NCI-H524 (cell line): ENCODE measurements at regions not wholly inside any gene's neighbourhood (a gene's known extent, or its start where the extent isn't known, plus 50 kb on each side); places are given as distances from the start of the nearest gene placed in this dataset.
A peak's percentile ranks its signal among the peaks of the same experiment; 100 is the strongest.
"Not testable (repeated sequence)": the region's sequence is repeated elsewhere in the genome, so short reads cannot be mapped to it uniquely, and the experiment has no call there.

ENCODE experiments used
- DNase-seq, 2 experiments: peaks; one replicate each; lab custom pipeline; 2025; lab: John Stamatoyannopoulos, UW

- no peak for DNase-seq
Measured at GRCh38 chr3:164927728-164928127, 150.6 kb downstream of the SI start.

GRCh38 chr3:164918905-164919304 lies 159.4 kb downstream of the SI start:
- no peak for DNase-seq

- DNase-seq, result no peak
Measured at GRCh38 chr3:164912916-164913315, 165.4 kb downstream of the SI start.

- DNase-seq, result no peak
Measured at GRCh38 chr3:164903820-164904451, 174.4 kb downstream of the SI start.

GRCh38 chr3:164897342-164897741 lies 181.0 kb downstream of the SI start:
- peak in 1 of 2 experiments; percentile 17 for DNase-seq

- no peak for DNase-seq
Measured at GRCh38 chr3:164890061-164890460, 188.2 kb downstream of the SI start.

GRCh38 chr3:164883171-164883570 lies 195.1 kb downstream of the SI start:
- peak; percentile 61 to 85 for DNase-seq

- DNase-seq, result peak; percentile 58 to 61
Measured at GRCh38 chr3:164879201-164879600, 199.1 kb downstream of the SI start.

- DNase-seq, result no peak
Measured at GRCh38 chr3:164864454-164864853, 213.8 kb downstream of the SI start.

- DNase-seq, result no peak
Measured at GRCh38 chr3:164852866-164853265, 225.4 kb downstream of the SI start.

- DNase-seq, result no peak
Measured at GRCh38 chr3:164851905-164852304, 226.4 kb downstream of the SI start.

GRCh38 chr3:164851204-164851603 lies 227.1 kb downstream of the SI start:
- no peak for DNase-seq

- DNase-seq, result no peak
Measured at GRCh38 chr3:164848923-164849322, 229.4 kb downstream of the SI start.

GRCh38 chr3:164845739-164846138 lies 232.6 kb downstream of the SI start:
- DNase-seq, result no peak

- no peak for DNase-seq
Measured at GRCh38 chr3:164832216-164832615, 246.1 kb downstream of the SI start.

GRCh38 chr3:164818318-164818717 lies 260.0 kb downstream of the SI start:
- DNase-seq, result no peak

GRCh38 chr3:164814106-164814505 lies 264.2 kb downstream of the SI start:
- DNase-seq, result no peak

GRCh38 chr3:164812042-164812441 lies 266.3 kb downstream of the SI start:
- DNase-seq, result no peak

GRCh38 chr3:164806188-164806587 lies 272.1 kb downstream of the SI start:
- DNase-seq, result peak in 1 of 2 experiments; percentile 70

GRCh38 chr3:164794099-164794498 lies 284.2 kb downstream of the SI start:
- DNase-seq, result no peak

- DNase-seq, result no peak
Measured at GRCh38 chr3:164791263-164791662, 287.0 kb downstream of the SI start.

GRCh38 chr3:164784407-164784806 lies 293.9 kb downstream of the SI start:
- not testable (repeated sequence) for DNase-seq

GRCh38 chr3:164781755-164782154 lies 296.5 kb downstream of the SI start:
- peak in 1 of 2 experiments; percentile 22 for DNase-seq

GRCh38 chr3:164779816-164780215 lies 298.5 kb downstream of the SI start:
- DNase-seq, result peak; percentile 57 to 92
